ENCODE measurements at regions not wholly inside any gene's neighbourhood (a gene's known extent, or its start where the extent isn't known, plus 50 kb on each side); places are given as distances from the start of the nearest gene placed in this dataset.

- TF ChIP-seq CTCF (conservative IDR thresholded peaks at IDR 0.05 in 1 of 2, IDR thresholded peaks at IDR 0.05 in 1 of 2; ENCODE audit: low read depth in 1 of 2, low read length in 2 of 2) (no peak), EZH2 (IDR thresholded peaks at IDR 0.05; ENCODE audit: low read length, missing control alignments) (no peak)
These were observed 71.4 kb upstream of the RASGRF1 start for GRCh38 chr15:79161837-79162508.
